ENCODE measurements at regions not wholly inside any gene's neighbourhood (a gene's known extent, or its start where the extent isn't known, plus 50 kb on each side); places are given as distances from the start of the nearest gene placed in this dataset.

GRCh38 chr10:78935697-78936407 is 132.9 kb upstream of the ZMIZ1 start:
- DNase-seq (ENCODE audit: low spot score), result no peak

GRCh38 chr10:78936412-78937342 is 132.1 kb upstream of the ZMIZ1 start:
- no peak for DNase-seq (ENCODE audit: low spot score)

- peak; percentile 36 for DNase-seq (ENCODE audit: low spot score)
Measured at GRCh38 chr10:78937393-78937792, 131.4 kb upstream of the ZMIZ1 start.

GRCh38 chr10:78937800-78938694 is 130.7 kb upstream of the ZMIZ1 start:
- peak; percentile 25 for DNase-seq (ENCODE audit: low spot score)

- no peak for DNase-seq (ENCODE audit: low spot score)
Measured at GRCh38 chr10:78938695-78939672, 129.8 kb upstream of the ZMIZ1 start.

GRCh38 chr10:78942091-78942501 is 126.7 kb upstream of the ZMIZ1 start:
- no peak for DNase-seq (ENCODE audit: low spot score)

GRCh38 chr10:78944723-78945312 is 123.9 kb upstream of the ZMIZ1 start:
- peak; percentile 92 for DNase-seq (ENCODE audit: low spot score)

GRCh38 chr10:78945838-78946237 is 122.9 kb upstream of the ZMIZ1 start:
- DNase-seq (ENCODE audit: low spot score), result no peak

GRCh38 chr10:78947226-78947625 is 121.5 kb upstream of the ZMIZ1 start:
- no peak for DNase-seq (ENCODE audit: low spot score)

GRCh38 chr10:78947733-78948132 is 121.0 kb upstream of the ZMIZ1 start:
- no peak for DNase-seq (ENCODE audit: low spot score)

GRCh38 chr10:78948621-78949030 is 120.1 kb upstream of the ZMIZ1 start:
- DNase-seq (ENCODE audit: low spot score), result peak; percentile 54

GRCh38 chr10:78950656-78951587 is 117.8 kb upstream of the ZMIZ1 start:
- no peak for DNase-seq (ENCODE audit: low spot score)

GRCh38 chr10:78952030-78952429 is 116.7 kb upstream of the ZMIZ1 start:
- DNase-seq (ENCODE audit: low spot score), result no peak

- DNase-seq (ENCODE audit: low spot score), result peak; percentile 81
Measured at GRCh38 chr10:78952686-78953085, 116.1 kb upstream of the ZMIZ1 start.

- peak; percentile 75 for DNase-seq (ENCODE audit: low spot score)
Measured at GRCh38 chr10:78953113-78953798, 115.5 kb upstream of the ZMIZ1 start.

- no peak for DNase-seq (ENCODE audit: low spot score)
Measured at GRCh38 chr10:78953799-78954297, 114.9 kb upstream of the ZMIZ1 start.

- DNase-seq (ENCODE audit: low spot score), result no peak
Measured at GRCh38 chr10:78954689-78955088, 114.1 kb upstream of the ZMIZ1 start.

GRCh38 chr10:78955206-78955605 is 113.6 kb upstream of the ZMIZ1 start:
- DNase-seq (ENCODE audit: low spot score), result no peak

Measured in H4 (cell line).